ENCODE measurements at regions not wholly inside any gene's neighbourhood (a gene's known extent, or its start where the extent isn't known, plus 50 kb on each side); places are given as distances from the start of the nearest gene placed in this dataset.

DNA sequence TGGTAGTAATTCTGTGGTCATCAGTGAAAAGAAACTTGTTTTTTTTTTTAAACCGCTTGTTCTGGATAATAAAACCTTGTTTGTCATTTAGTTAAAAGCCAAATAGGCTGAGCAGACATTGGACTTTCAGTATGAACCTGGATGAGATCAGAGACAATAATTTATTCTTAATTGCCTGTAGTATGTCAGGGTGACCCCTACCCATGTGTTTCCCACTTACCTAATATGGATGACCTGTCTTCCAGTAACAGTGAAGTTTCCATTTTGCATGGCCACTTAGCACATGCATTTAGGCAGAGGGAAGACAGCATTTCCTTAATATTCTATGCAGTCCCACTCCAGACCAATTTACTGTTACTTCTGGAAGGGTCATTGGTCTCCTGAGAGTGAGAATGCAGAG is 87.6 kb upstream of the CFAP20DC start:
- TF ChIP-seq CTCF (IDR thresholded peaks at IDR 0.05; ENCODE audit: low read depth, low read length), result no peak
- no peak overlapping the region for H3K4me3 ChIP-seq (ENCODE audit: low read depth, low read length)

DNA sequence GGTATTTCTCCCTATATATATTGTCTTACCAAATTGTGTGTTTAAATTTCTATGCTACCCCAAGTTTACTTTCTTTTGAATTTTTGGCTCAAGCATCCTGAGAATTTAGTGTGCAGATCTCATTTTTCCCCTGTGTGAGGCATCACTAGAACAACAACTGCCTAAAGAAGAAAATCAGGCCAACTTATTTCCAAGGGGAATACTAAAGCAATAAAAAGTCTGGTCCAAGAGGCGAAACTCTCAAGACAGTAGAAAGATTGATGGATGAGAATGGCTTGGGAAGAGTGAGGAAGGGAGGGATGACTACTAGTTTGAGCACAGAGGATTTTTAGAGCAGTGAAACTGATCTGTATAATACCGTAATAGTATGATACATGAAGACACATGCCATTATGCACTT is 86.3 kb upstream of the CFAP20DC start:
- no peak overlapping the region for H3K4me3 ChIP-seq (ENCODE audit: low read depth, low read length)
- TF ChIP-seq CTCF (IDR thresholded peaks at IDR 0.05; ENCODE audit: low read depth, low read length), result no peak

DNA sequence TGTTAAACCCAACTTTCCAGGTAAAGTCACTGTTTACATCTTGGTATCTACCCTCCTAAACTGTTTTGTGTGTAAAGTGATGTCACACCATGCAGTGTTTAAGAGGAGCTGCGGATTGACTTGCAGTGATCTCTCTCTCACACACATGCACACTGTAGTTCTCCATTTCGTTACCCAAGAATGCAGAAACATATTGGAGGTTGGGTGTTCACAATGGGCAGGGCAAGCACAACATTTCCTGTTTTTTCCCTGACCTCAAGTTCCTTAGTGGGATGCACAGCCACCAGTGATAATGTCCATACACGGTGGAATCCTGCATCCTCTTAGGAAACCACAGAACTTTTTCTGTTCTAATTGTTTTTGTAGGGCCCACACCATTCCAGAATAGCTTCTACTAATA is 85.3 kb upstream of the CFAP20DC start:
- TF ChIP-seq CTCF (IDR thresholded peaks at IDR 0.05; ENCODE audit: low read depth, low read length), result no peak
- H3K4me3 ChIP-seq (ENCODE audit: low read depth, low read length), result no peak overlapping the region

DNA sequence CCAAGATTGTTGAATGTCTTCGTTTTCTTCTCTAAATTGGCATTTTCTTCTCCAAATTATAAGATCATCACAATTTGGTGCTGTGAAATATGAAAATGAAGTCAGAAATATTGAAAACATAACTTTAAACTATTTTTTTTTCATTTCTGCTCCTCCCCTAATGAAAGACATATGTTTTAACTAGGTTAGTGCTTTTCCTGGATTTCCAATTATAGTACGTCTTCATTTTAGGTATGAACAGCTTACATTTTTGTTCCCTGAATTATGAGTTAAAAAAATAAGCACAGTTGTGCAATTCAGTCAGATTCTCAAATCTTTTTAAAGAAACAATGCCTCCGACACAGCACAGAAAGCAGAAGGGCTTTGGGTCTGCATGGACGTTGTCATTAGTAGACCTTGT is 83.5 kb upstream of the CFAP20DC start:
- no peak overlapping the region for H3K4me3 ChIP-seq (ENCODE audit: low read depth, low read length)
- no peak for TF ChIP-seq CTCF (IDR thresholded peaks at IDR 0.05; ENCODE audit: low read depth, low read length)

GRCh38 chr3:59131016-59131766 is 81.4 kb upstream of the CFAP20DC start:
- no peak for TF ChIP-seq CTCF (IDR thresholded peaks at IDR 0.05; ENCODE audit: low read depth, low read length)
- H3K4me3 ChIP-seq (ENCODE audit: low read depth, low read length), result no peak overlapping the region

GRCh38 chr3:59128685-59129084 is 78.9 kb upstream of the CFAP20DC start:
- H3K4me3 ChIP-seq (ENCODE audit: low read depth, low read length), result no peak overlapping the region
- no peak for TF ChIP-seq CTCF (IDR thresholded peaks at IDR 0.05; ENCODE audit: low read depth, low read length)

- TF ChIP-seq CTCF (IDR thresholded peaks at IDR 0.05; ENCODE audit: low read depth, low read length), result no peak
- H3K4me3 ChIP-seq (ENCODE audit: low read depth, low read length), result no peak overlapping the region
Observed at GRCh38 chr3:59127071-59127470, 77.2 kb upstream of the CFAP20DC start.

All from WI38 (cell line).